ENCODE measurements at regions not wholly inside any gene's neighbourhood (a gene's known extent, or its start where the extent isn't known, plus 50 kb on each side); places are given as distances from the start of the nearest gene placed in this dataset.

- Histone ChIP-seq H3K4me3 (no peak overlapping the region), H3K27ac (no peak overlapping the region), H3K27me3 (no peaks in the 10 kb centered on the region), H3K4me1 (ENCODE audit: low read depth) (no peaks in the 10 kb centered on the region), H3K36me3 (no peaks in the 10 kb centered on the region), H3K9me3 (ENCODE audit: low read depth) (no peaks in the 10 kb centered on the region)
- no peak for TF ChIP-seq CTCF (IDR thresholded peaks at IDR 0.05; ENCODE audit: low read depth, low read length)
- peak in 1 of 2 donors; percentile 18 for DNase-seq (ENCODE audit: low read depth in 1 of 2, low spot score in 1 of 2)
Measured at GRCh38 chr18:63063171-63063570, 256.4 kb downstream of the BCL2 start.

GRCh38 chr18:63062246-63062645, 257.3 kb downstream of the BCL2 start:
- no peak for TF ChIP-seq CTCF (IDR thresholded peaks at IDR 0.05; ENCODE audit: low read depth, low read length)
- no peak for DNase-seq (ENCODE audit: low read depth in 1 of 2, low spot score in 1 of 2)
- Histone ChIP-seq H3K4me1 (ENCODE audit: low read depth) (no peaks in the 10 kb centered on the region), H3K36me3 (no peaks in the 10 kb centered on the region), H3K27ac (no peak overlapping the region), H3K4me3 (no peak overlapping the region), H3K27me3 (no peaks in the 10 kb centered on the region), H3K9me3 (ENCODE audit: low read depth) (no peaks in the 10 kb centered on the region)

- no peak for DNase-seq (ENCODE audit: low read depth in 1 of 2, low spot score in 1 of 2)
- no peaks in the 10 kb centered on the region for H3K9me3 ChIP-seq (ENCODE audit: low read depth)
- TF ChIP-seq CTCF (IDR thresholded peaks at IDR 0.05; ENCODE audit: low read depth, low read length): no peak
- no peak overlapping the region for H3K4me3 ChIP-seq
- no peaks in the 10 kb centered on the region for H3K27me3 ChIP-seq
- H3K4me1 ChIP-seq (ENCODE audit: low read depth): no peaks in the 10 kb centered on the region
- no peaks in the 10 kb centered on the region for H3K36me3 ChIP-seq
- no peak overlapping the region for H3K27ac ChIP-seq
Measured at GRCh38 chr18:63061303-63061702, 258.3 kb downstream of the BCL2 start.

GRCh38 chr18:63058521-63058920, 261.0 kb downstream of the BCL2 start:
- Histone ChIP-seq H3K9me3 (ENCODE audit: low read depth) (no peaks in the 10 kb centered on the region), H3K4me1 (ENCODE audit: low read depth) (no peaks in the 10 kb centered on the region), H3K4me3 (no peak overlapping the region), H3K27me3 (no peaks in the 10 kb centered on the region), H3K27ac (no peak overlapping the region), H3K36me3 (no peaks in the 10 kb centered on the region)
- no peak for DNase-seq (ENCODE audit: low read depth in 1 of 2, low spot score in 1 of 2)
- no peak for TF ChIP-seq CTCF (IDR thresholded peaks at IDR 0.05; ENCODE audit: low read depth, low read length)

- no peak overlapping the region for H3K27ac ChIP-seq
- H3K27me3 ChIP-seq: no peaks in the 10 kb centered on the region
- no peaks in the 10 kb centered on the region for H3K9me3 ChIP-seq (ENCODE audit: low read depth)
- no peak for DNase-seq (ENCODE audit: low read depth in 1 of 2, low spot score in 1 of 2)
- no peak overlapping the region for H3K4me3 ChIP-seq
- no peak for TF ChIP-seq CTCF (IDR thresholded peaks at IDR 0.05; ENCODE audit: low read depth, low read length)
- no peaks in the 10 kb centered on the region for H3K4me1 ChIP-seq (ENCODE audit: low read depth)
- no peaks in the 10 kb centered on the region for H3K36me3 ChIP-seq
Measured at GRCh38 chr18:63057707-63058106, 261.9 kb downstream of the BCL2 start.

Measured in cardiac muscle cell (in vitro differentiated cells and primary cell).